CD1c-positive myeloid dendritic cell (primary cell): ENCODE measurements at regions not wholly inside any gene's neighbourhood (a gene's known extent, or its start where the extent isn't known, plus 50 kb on each side); places are given as distances from the start of the nearest gene placed in this dataset.
"Not testable (repeated sequence)": the region's sequence is repeated elsewhere in the genome, so short reads cannot be mapped to it uniquely, and the experiment has no call there.

Experiments used
- DNase-seq: peaks from one replicate; pipeline ENCODE4 v3.0.0-alpha.2; 2016; ENCODE audit errors: extremely low spot score

- no peak for DNase-seq
These were observed 423.9 kb upstream of the RGS18 start for GRCh38 chr1:191734321-191734720.

- DNase-seq, result no peak
These were observed 418.7 kb upstream of the RGS18 start for GRCh38 chr1:191739544-191739943.

- no peak for DNase-seq
These were observed 405.9 kb upstream of the RGS18 start for GRCh38 chr1:191752342-191752741.

- DNase-seq, result no peak
These were observed 398.2 kb upstream of the RGS18 start for GRCh38 chr1:191760016-191760415.

- no peak for DNase-seq
These were observed 369.7 kb upstream of the RGS18 start for GRCh38 chr1:191788551-191788950.

- no peak for DNase-seq
These were observed 360.1 kb upstream of the RGS18 start for GRCh38 chr1:191798178-191798577.

DNA sequence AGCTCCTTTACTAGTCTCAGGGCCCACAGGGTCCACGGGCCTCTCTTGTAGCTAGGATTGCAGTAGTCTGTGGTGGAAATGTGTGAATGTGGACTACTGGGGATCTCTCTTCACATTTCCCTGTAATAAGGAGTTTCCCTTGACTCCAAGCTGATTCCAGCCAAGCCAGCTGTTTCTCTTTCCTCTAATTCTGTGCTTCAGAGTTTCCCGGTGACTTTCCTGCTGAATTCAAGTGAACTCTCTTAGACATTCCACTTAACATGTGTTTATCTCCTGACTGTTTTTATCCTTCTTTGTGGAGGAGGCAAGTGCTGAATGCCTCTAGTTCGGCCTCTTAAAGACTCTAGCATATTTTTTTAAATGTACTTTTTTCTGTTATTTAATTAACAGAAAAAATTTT lies 354.0 kb upstream of the RGS18 start:
- no peak for DNase-seq

- DNase-seq, result not testable (repeated sequence)
These were observed 344.7 kb upstream of the RGS18 start for GRCh38 chr1:191813593-191813992.

DNA sequence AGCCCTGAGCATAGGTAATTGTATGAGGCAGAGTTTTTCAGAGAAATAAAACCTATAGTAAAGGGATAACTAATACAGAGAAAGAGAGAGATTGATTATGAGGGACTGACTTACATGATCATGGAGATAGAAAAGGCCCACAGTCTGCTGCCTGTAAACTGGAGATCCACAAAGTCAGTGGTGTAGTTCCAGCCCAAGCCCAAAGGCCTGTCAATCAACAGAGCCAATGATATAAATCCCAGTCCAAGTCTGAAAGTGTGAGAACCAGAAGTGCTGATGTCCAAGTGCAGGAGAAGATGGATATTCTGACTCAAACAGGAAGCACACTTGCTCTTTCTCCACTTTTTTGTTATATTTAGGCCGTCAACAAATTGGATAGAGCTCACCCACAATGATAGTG lies 340.1 kb upstream of the RGS18 start:
- no peak for DNase-seq

GRCh38 chr1:191831572-191831971 lies 326.7 kb upstream of the RGS18 start:
- no peak for DNase-seq

- no peak for DNase-seq
These were observed 318.4 kb upstream of the RGS18 start for GRCh38 chr1:191839891-191840290.

DNA sequence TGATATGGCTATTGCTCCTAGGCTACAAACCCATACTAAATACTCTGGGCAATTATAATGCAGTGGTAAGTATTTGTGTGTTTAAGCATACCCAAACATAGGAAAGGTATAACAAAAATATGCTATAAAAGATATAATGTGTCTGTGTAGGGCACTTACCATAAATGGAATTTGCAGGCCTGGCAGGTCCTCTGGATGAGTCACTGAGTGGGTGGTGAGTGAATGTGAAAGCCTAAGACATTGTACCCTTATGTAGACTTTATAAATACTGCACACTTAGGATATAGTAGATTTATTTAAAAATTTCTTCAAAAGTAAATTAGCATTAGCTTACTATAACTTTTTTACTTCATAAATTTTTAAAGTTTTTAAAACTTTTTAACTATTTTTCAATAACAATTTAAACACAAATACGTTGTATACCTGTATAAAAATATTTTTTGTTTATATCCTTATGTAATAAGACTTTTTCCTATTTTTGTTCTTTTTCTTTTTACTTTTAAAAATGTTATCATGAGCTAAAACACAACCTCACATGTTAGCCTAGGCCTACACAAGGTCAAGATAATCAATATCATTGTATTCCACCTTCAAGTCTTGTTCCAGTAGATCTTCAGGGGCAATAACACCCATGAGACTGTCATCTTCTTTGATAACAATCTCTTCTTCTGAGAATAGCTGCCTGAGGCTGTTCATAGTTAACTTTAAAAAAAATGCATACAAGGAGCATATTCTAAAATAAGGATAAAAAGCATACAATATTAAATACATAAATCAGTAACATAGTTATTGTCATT lies 306.3 kb upstream of the RGS18 start:
- no peak for DNase-seq

DNA sequence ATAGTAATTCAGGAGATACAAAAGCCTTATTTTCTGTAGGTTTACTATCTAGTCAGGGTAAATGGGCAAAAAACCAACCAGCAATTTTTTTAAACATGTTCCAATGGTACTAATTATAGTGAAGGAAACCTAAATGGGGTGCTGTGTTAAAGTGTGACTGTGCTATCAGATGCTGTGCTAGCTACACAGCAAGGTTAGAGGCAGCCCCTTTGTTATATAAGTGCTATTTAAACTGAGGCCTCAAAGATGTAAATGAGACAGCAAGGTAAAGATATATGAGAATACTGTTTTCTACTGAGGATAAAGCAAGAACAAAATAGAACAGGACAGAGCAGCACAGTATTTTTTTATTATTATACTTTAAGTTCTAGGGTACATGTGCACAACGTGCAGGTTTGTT lies 305.4 kb upstream of the RGS18 start:
- no peak for DNase-seq

DNA sequence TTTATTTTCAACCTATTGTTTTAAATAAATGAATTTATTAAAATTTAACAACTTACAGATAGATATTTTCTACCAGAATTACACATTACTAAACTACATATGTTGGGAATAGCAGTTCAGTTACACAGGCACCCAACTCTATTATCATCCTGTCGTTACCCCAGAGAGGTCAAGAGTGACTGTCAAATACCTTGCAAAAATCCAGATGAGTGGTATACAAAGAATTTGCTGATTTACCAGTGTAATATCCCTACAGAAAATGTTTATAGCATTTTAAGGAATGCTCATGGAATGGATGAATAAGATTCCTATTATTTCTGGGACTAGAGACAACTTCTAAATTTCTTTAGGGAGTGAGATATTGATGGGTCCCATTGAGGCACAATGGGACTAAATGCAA lies 300.7 kb upstream of the RGS18 start:
- no peak for DNase-seq

DNA sequence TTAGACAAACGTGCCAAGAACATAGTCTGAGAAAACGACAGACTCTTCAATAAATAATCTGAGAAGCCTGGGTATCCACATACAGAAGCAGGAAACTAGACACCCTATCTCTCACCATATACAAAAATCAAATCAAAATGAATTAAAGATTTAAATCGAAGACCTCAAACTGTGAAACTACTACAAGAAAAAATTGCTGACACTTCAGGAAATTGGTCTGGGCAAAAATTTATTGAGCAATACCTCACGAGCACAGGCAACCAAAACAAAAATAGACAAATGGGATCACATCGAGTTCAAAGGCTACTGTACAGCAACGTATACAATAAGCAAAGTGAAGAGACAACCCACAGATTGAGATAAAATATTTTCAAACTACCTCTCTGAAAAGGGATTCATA lies 292.8 kb upstream of the RGS18 start:
- no peak for DNase-seq

- no peak for DNase-seq
These were observed 292.1 kb upstream of the RGS18 start for GRCh38 chr1:191866155-191866554.

- DNase-seq, result no peak
These were observed 288.4 kb upstream of the RGS18 start for GRCh38 chr1:191869790-191870312.

DNA sequence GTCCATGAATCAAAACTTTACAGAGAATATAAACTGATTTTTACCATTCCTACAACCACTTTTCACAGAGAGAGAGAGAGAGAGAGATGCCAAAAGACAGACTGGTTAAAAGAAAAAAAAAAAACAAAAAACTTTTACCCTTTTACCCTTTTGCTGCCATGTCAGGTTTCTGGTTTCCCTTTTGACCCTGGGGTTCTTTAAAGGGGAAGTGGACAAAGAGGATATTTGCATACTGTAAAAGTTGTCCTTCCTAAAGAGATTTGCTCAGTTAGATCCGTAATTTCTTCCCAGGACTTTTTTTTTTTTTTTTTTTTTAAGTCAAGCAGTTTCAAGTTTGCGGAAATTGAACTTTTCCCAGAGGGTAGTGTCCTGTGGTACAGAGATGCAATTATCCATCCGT lies 287.8 kb upstream of the RGS18 start:
- no peak for DNase-seq

DNA sequence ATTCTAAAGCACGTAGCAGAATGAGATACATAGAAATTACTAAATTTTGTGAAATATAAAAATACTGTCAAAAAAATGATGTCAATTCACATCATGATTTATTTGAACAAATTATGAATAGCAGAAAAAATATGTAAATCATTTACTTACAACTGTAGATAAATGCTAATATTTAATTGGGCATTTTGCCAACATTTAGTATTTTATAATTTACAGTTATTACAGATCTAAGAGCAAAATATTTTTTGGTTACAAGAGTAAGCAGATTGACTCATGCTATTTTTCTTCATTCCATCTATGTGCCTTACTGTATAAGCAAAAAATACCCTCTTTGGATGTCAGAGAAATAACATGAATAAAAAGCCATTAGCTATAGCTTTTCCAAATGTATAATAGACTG lies 282.3 kb upstream of the RGS18 start:
- no peak for DNase-seq

DNA sequence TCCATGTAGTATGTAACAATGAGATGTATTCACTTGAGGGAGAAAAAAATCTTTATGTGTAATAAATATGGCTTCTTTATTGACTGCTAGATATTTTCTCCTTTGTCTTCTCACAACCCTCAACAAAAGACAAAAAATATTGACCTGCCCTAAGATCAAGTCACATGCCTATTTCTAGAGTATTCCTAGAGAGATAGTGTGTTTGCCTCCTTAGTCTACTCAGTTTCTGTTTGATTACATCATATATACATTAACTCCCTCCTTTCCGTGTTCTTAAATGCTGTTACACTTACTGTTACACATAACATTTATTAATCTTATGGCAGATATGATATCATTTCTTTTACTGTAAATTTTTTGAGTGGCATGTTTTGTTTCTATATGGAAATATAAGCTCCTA lies 281.6 kb upstream of the RGS18 start:
- DNase-seq, result no peak

GRCh38 chr1:191882870-191883269 lies 275.4 kb upstream of the RGS18 start:
- no peak for DNase-seq

DNA sequence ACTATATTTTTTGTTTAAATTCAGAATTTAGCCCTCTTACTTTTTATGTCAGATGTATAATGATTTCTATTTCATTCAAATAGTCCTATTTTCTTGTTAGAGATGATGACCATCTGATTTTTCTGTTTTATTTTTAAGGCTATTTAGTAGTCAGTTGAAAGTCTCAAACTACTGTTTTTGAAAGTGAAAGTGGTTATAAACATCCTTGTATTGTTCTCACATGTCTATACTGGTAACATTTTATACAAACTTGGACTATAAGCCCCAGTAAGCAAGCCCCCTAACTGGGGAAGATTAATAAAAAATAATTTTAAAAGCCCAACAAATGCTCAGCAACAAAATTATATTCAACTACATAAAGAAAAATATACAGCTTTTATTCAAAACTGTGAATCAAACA lies 271.3 kb upstream of the RGS18 start:
- no peak for DNase-seq

GRCh38 chr1:191888996-191889622 lies 269.2 kb upstream of the RGS18 start:
- DNase-seq, result no peak
